CD4-positive, alpha-beta T cell treated with Interleukin-6 for 4 hours (primary cell): ENCODE measurements at regions not wholly inside any gene's neighbourhood (a gene's known extent, or its start where the extent isn't known, plus 50 kb on each side); places are given as distances from the start of the nearest gene placed in this dataset.
"Not testable (repeated sequence)": the region's sequence is repeated elsewhere in the genome, so short reads cannot be mapped to it uniquely, and the experiment has no call there.

Experiments used
- DNase-seq: peaks from one replicate; pipeline ENCODE4 v3.0.0-alpha.2; 2020; ENCODE audit warnings: mixed read lengths

- not testable (repeated sequence) for DNase-seq
Measured at GRCh38 chr12:91711925-91712324, 433.7 kb downstream of the BTG1 start.

GRCh38 chr12:91706466-91706865 is 439.2 kb downstream of the BTG1 start:
- DNase-seq = no peak

- no peak for DNase-seq
Measured at GRCh38 chr12:91704446-91704845, 441.2 kb downstream of the BTG1 start.

GRCh38 chr12:91703491-91704283 is 442.0 kb downstream of the BTG1 start:
- DNase-seq = no peak

- no peak for DNase-seq
Measured at GRCh38 chr12:91702843-91703425, 442.7 kb downstream of the BTG1 start.

GRCh38 chr12:91695964-91696363 is 449.7 kb downstream of the BTG1 start:
- DNase-seq = no peak

GRCh38 chr12:91695406-91695805 is 450.2 kb downstream of the BTG1 start:
- not testable (repeated sequence) for DNase-seq

GRCh38 chr12:91690531-91690930 is 455.1 kb downstream of the BTG1 start:
- no peak for DNase-seq

GRCh38 chr12:91687052-91688017 is 458.3 kb downstream of the BTG1 start:
- DNase-seq = peak; percentile 26

- DNase-seq = peak; percentile 5
Measured at GRCh38 chr12:91685917-91686316, 459.7 kb downstream of the BTG1 start.

- no peak for DNase-seq
Measured at GRCh38 chr12:91681751-91682150, 463.9 kb downstream of the BTG1 start.

GRCh38 chr12:91680864-91681263 is 464.8 kb downstream of the BTG1 start:
- DNase-seq = no peak

- DNase-seq = no peak
Measured at GRCh38 chr12:91677556-91677955, 468.1 kb downstream of the BTG1 start.

GRCh38 chr12:91675401-91675800 is 470.2 kb downstream of the BTG1 start:
- DNase-seq = no peak

- DNase-seq = no peak
Measured at GRCh38 chr12:91672130-91672529, 473.5 kb downstream of the BTG1 start.

- DNase-seq = no peak
Measured at GRCh38 chr12:91667694-91668093, 478.0 kb downstream of the BTG1 start.

GRCh38 chr12:91663744-91664143 is 481.1 kb upstream of the DCN start:
- no peak for DNase-seq

- DNase-seq = no peak
Measured at GRCh38 chr12:91663310-91663709, 480.7 kb upstream of the DCN start.

GRCh38 chr12:91662021-91662420 is 479.4 kb upstream of the DCN start:
- no peak for DNase-seq

GRCh38 chr12:91657032-91657431 is 474.4 kb upstream of the DCN start:
- DNase-seq = no peak

GRCh38 chr12:91655966-91656365 is 473.3 kb upstream of the DCN start:
- DNase-seq = no peak

- DNase-seq = no peak
Measured at GRCh38 chr12:91654087-91654486, 471.5 kb upstream of the DCN start.

- no peak for DNase-seq
Measured at GRCh38 chr12:91651728-91652127, 469.1 kb upstream of the DCN start.
